Heart right ventricle (tissue), 16 donors: ENCODE measurements at regions not wholly inside any gene's neighbourhood (a gene's known extent, or its start where the extent isn't known, plus 50 kb on each side); places are given as distances from the start of the nearest gene placed in this dataset.
A peak's percentile ranks its signal among the peaks of the same experiment; 100 is the strongest.

ENCODE experiments used
- ATAC-seq, 8 donors: fragments of 200-7000 bp; cut with Tn5 transposase; one replicate each; pipeline ENCODE4 v1.9.1; 2020; ENCODE audit warnings: mild to moderate bottlenecking in 8 of 8, moderate library complexity in 8 of 8, moderate number of reproducible peaks in 1 of 8
- DNase-seq, 2 donors: peaks; one replicate each; pipeline ENCODE4 v3.0.0-alpha.2; 2020
- H3K27ac ChIP-seq, 10 donors: fragments of 200-600 bp; sonication (generic) in 2 of 10; one replicate each; pipeline versions ENCODE4 v1.5.0 to v1.8.0; 2020 to 2022; ENCODE audit warnings: mild to moderate bottlenecking in 3 of 10
- H3K27me3 ChIP-seq, 7 donors: fragments of 200-600 bp; one replicate each; pipeline ENCODE4 v1.8.0; 2021 to 2022; ENCODE audit warnings: mild to moderate bottlenecking in 2 of 7
- H3K36me3 ChIP-seq, 9 donors: fragments of 200-600 bp; sonication (generic) in 1 of 9; one replicate each; pipeline versions ENCODE4 v1.5.0 to v1.8.0; 2020 to 2022; ENCODE audit warnings: mild to moderate bottlenecking in 2 of 9
- H3K4me1 ChIP-seq, 9 donors: fragments of 200-600 bp; sonication (generic) in 1 of 9; one replicate each; pipeline versions ENCODE4 v1.5.0 to v1.8.0; 2020 to 2022; ENCODE audit warnings: mild to moderate bottlenecking in 4 of 9
- H3K4me3 ChIP-seq, 10 donors: fragments of 200-600 bp; sonication (generic) in 2 of 10; one replicate each; pipeline versions ENCODE4 v1.5.0 to v1.8.0; 2020 to 2022; ENCODE audit warnings: mild to moderate bottlenecking in 7 of 10, moderate library complexity in 2 of 10
- H3K9me3 ChIP-seq, 11 donors: fragments of 200-600 bp in 10 of 11; sonication (generic) in 2 of 11; one replicate each; pipeline versions ENCODE4 v1.5.0 to v1.8.0; 2013 to 2022; ENCODE audit warnings: mild to moderate bottlenecking in 2 of 11, control low read depth in 1 of 11, moderate library complexity in 1 of 11
- WGBS, 2 donors: extraction: QIAGEN DNeasy Blood & Tissue Kit; methylation state at CpG; one replicate each; pipeline ENCODE4 v1.1.7; 2013; ENCODE audit warnings: inconsistent platforms in 1 of 2; 5-methylcytosine and 5-hydroxymethylcytosine counted together
- intact Hi-C, 10 donors: fragments of 100-400 bp; cut with DNase I; formaldehyde crosslinking; loops; one replicate each; pipeline versions ENCODE4 v1.11.1 to v1.14.2; 2022
- TF ChIP-seq, protein P1 (sequence below), 9 donors: fragments of 200-600 bp; sonication (generic) in 2 of 9; IDR thresholded peaks; one replicate each; pipeline versions ENCODE4 v1.5.0 to v1.8.0; 2021 to 2022; ENCODE audit warnings: antibody characterized with exemption in 9 of 9, mild to moderate bottlenecking in 5 of 9, moderate library complexity in 1 of 9
- donor health status: Arrhythmogenic right ventricular cardiomyopathy.
- donor health status: ischemic (EF 13 %, LVEDD 7.1; RV severe dilation, severe dysfunction).
- donor health status: healthy with polysubstance abuse.
- donor health status: DM: no; HTN: yes; CAD: no.
- donor health status: DM: no; HTN: no; CAD: no.
- donor health status: ischemic (EF 25% LVEDD 6.9; RV normal size, moderate dysfunction).
- donor health status: ischemic (EF 25% LVEDD 5.7; RV mildly dilated, moderate dysfunction).
- donor health status: healthy.
- donor health status: DM: yes; HTN: yes; CAD: no.
- donor health status: Ischemic cardiomyopathy.
- donor health status: ischemic (EF 35%, LVEDD 5.7; RV mildly dilated, moderate dysfunction).
- donor health status: nonischemic (EF 11% LVEDD 7.7; RV severe dilation, severe dysfunction).
- donor health status: DM: yes; HTN: yes; CAD: no.
- donor health status: PGD.
- donor health status: ischemic (EF 29% LVEDD 5.4; RV normal size, mild dysfunction).
- donor health status: nonischemic (EF 23%, LVEDD 6.1; RV moderate dilation, normal function).

GRCh38 chr2:120418174-120418787, 72.3 kb downstream of the INHBB start:
- TF ChIP-seq, protein P1, sequence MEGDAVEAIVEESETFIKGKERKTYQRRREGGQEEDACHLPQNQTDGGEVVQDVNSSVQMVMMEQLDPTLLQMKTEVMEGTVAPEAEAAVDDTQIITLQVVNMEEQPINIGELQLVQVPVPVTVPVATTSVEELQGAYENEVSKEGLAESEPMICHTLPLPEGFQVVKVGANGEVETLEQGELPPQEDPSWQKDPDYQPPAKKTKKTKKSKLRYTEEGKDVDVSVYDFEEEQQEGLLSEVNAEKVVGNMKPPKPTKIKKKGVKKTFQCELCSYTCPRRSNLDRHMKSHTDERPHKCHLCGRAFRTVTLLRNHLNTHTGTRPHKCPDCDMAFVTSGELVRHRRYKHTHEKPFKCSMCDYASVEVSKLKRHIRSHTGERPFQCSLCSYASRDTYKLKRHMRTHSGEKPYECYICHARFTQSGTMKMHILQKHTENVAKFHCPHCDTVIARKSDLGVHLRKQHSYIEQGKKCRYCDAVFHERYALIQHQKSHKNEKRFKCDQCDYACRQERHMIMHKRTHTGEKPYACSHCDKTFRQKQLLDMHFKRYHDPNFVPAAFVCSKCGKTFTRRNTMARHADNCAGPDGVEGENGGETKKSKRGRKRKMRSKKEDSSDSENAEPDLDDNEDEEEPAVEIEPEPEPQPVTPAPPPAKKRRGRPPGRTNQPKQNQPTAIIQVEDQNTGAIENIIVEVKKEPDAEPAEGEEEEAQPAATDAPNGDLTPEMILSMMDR (IDR thresholded peaks at IDR 0.05), result no peak
- Histone ChIP-seq H3K27me3 (peaks cover 0 to 16% (median 5%) of the 10 kb centered on the region in 7 donors), H3K4me1 (peaks cover 0 to 12% (median 0%) of the 10 kb centered on the region in 9 donors), H3K27ac (no peak overlapping the region), H3K36me3 (no peaks in the 10 kb centered on the region), H3K4me3 (no peak overlapping the region), H3K9me3 (no peaks in the 10 kb centered on the region)
- WGBS, 2 donors, result 83 to 87% methylated on average over 13 of the region's 13 CpGs
- no peak for ATAC-seq
- intact Hi-C loops, result no loop called here
- no peak for DNase-seq

DNA sequence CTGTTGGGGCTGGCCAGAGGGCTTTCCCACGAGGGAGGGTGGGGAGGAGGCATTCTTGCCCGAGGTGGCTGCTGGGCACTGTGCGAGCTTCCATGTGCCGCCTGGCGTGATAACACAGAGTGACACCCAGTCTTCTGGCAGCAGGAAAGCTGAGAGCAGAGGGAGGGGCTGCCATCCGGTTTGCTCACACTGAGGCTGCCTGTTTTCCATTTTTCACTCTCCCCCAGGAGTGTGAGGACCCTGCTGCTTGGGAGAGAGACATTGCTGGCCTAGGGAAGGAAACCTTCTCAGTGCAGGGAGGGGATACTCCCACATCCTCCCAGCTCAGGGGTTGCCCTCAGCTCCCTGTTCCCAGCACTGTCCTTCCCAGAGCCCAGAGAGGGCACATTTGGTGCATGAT, 73.1 kb downstream of the INHBB start:
- H3K4me3 ChIP-seq, result no peak overlapping the region
- intact Hi-C loops, result no loop called here
- WGBS, 2 donors, result 15 to 27% methylated on average over 6 of the region's 6 CpGs
- H3K9me3 ChIP-seq, result no peaks in the 10 kb centered on the region
- peaks cover 0 to 12% (median 0%) of the 10 kb centered on the region in 9 donors for H3K4me1 ChIP-seq
- no peaks in the 10 kb centered on the region for H3K36me3 ChIP-seq
- TF ChIP-seq, protein P1 (IDR thresholded peaks at IDR 0.05), result peak in 5 of 9 donors; percentile 9 to 42 (median 22)
- H3K27me3 ChIP-seq, result peaks cover 0 to 20% (median 5%) of the 10 kb centered on the region in 7 donors
- ATAC-seq (peak; percentile 74 to 98 (median 92)), DNase-seq (peak; percentile 58 to 67)
- no peak overlapping the region for H3K27ac ChIP-seq

DNA sequence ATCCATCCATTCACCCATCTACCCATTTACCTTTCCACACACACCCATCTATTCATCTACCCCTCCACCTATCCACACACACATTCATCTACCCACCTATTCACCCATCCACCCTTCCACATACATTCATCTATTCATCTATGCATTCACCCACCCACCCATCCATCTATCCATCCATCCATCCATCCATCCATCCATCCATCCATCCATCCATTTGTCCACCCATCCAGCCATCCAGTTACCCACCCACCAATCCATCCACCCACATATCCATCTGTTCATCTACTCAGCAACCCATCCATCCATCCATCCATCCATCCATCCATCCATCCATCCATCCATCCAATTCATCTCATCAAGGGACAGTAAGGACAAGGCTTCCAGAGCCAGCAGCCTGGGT, 74.0 kb downstream of the INHBB start:
- no peaks in the 10 kb centered on the region for H3K36me3 ChIP-seq
- TF ChIP-seq, protein P1 (IDR thresholded peaks at IDR 0.05), result no peak
- intact Hi-C loops, result loop anchor here in 1 of 10 donors (10.0 kb wide), 1 partner anchor 255 kb away; no protein-coding TSS in a partner anchor
- H3K4me3 ChIP-seq, result no peak overlapping the region
- DNase-seq (no peak), ATAC-seq (no peak)
- H3K27ac ChIP-seq, result no peak overlapping the region
- H3K27me3 ChIP-seq, result peaks cover 0 to 18% (median 5%) of the 10 kb centered on the region in 7 donors
- no peaks in the 10 kb centered on the region for H3K9me3 ChIP-seq
- peaks cover 0 to 12% (median 0%) of the 10 kb centered on the region in 9 donors for H3K4me1 ChIP-seq

DNA sequence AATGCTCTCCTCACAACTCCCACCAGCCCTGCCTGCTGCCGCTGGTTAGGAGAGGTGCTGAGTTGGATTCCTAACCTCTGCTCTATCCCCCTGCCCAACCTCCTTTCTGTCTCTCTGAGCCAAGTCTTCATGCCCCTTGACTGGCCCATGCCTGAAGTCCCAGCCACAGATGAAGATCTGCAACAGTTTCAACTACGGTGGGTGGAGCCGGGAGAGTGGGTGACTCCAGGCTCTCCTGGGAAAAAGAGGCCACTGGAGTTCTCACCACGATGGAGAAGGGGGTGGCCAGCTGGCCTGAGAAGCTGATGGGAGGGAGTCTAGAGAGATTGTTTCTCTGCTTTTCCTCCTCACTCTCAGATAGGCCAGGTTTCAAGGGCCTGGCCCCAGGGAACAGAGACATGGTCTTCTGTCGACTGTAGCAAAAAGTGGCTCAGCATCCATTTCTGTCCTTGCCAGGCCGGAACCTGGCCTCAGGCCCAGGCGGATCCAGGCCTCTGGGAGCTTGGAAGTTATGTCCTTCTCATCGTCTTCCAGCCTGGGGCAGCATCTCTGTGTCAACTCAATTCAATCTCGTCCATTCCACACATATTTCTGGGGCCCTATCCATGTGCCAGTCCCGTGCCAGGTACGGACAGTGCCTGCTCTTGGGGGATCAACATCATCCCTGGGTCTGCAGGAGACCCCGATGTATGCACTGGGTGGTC, 75.3 kb downstream of the INHBB start:
- DNase-seq, result no peak

More for the DNA sequence above, 75.3 kb downstream of the INHBB start:
- H3K9me3 ChIP-seq, result no peaks in the 10 kb centered on the region
- intact Hi-C loops, result loop anchor here in 1 of 10 donors (10.0 kb wide), 1 partner anchor 254 kb away; no protein-coding TSS in a partner anchor
- H3K27me3 ChIP-seq, result peaks cover 0 to 18% (median 9%) of the 10 kb centered on the region in 7 donors
- no peak for ATAC-seq
- TF ChIP-seq, protein P1 (IDR thresholded peaks at IDR 0.05), result no peak
- H3K4me1 ChIP-seq, result peaks cover 0 to 12% (median 0%) of the 10 kb centered on the region in 9 donors
- H3K27ac ChIP-seq, result no peak overlapping the region
- 73 to 74% methylated on average over 12 of the region's 12 CpGs for WGBS, 2 donors
- no peak overlapping the region for H3K4me3 ChIP-seq
- H3K36me3 ChIP-seq, result no peaks in the 10 kb centered on the region
